ENCODE measurements at regions not wholly inside any gene's neighbourhood (a gene's known extent, or its start where the extent isn't known, plus 50 kb on each side); places are given as distances from the start of the nearest gene placed in this dataset.
"Not testable (repeated sequence)": the region's sequence is repeated elsewhere in the genome, so short reads cannot be mapped to it uniquely, and the experiment has no call there.

- no peak overlapping the region for H3K4me3 ChIP-seq (ENCODE audit: low read length)
- TF ChIP-seq CTCF (IDR thresholded peaks at IDR 0.05; ENCODE audit: insufficient read depth, low read depth, low read length, missing control alignments) = no peak
Observed at GRCh38 chr9:135357863-135358551, 121.6 kb upstream of the PPP1R26 start.

GRCh38 chr9:135358552-135358940, 121.0 kb upstream of the PPP1R26 start:
- no peak overlapping the region for H3K4me3 ChIP-seq (ENCODE audit: low read length)
- no peak for TF ChIP-seq CTCF (IDR thresholded peaks at IDR 0.05; ENCODE audit: insufficient read depth, low read depth, low read length, missing control alignments)
- DNase-seq (ENCODE audit: low read depth) = no peak

More at GRCh38 chr9:135357863-135358551, 121.6 kb upstream of the PPP1R26 start:
- DNase-seq (ENCODE audit: low read depth) = no peak

GRCh38 chr9:135359764-135360163, 119.8 kb upstream of the PPP1R26 start:
- TF ChIP-seq CTCF (IDR thresholded peaks at IDR 0.05; ENCODE audit: insufficient read depth, low read depth, low read length, missing control alignments) = no peak
- H3K4me3 ChIP-seq (ENCODE audit: low read length) = no peak overlapping the region
- no peak for DNase-seq (ENCODE audit: low read depth)

- no peak for TF ChIP-seq CTCF (IDR thresholded peaks at IDR 0.05; ENCODE audit: insufficient read depth, low read depth, low read length, missing control alignments)
- no peak for DNase-seq (ENCODE audit: low read depth)
- H3K4me3 ChIP-seq (ENCODE audit: low read length) = no peak overlapping the region
Observed at GRCh38 chr9:135360617-135361016, 119.0 kb upstream of the PPP1R26 start.

GRCh38 chr9:135361668-135362067, 117.9 kb upstream of the PPP1R26 start:
- not testable (repeated sequence) for DNase-seq (ENCODE audit: low read depth); H3K4me3 ChIP-seq (ENCODE audit: low read length)

- DNase-seq (ENCODE audit: low read depth) = no peak
- TF ChIP-seq CTCF (IDR thresholded peaks at IDR 0.05; ENCODE audit: insufficient read depth, low read depth, low read length, missing control alignments) = no peak
- no peak overlapping the region for H3K4me3 ChIP-seq (ENCODE audit: low read length)
Observed at GRCh38 chr9:135363596-135363995, 116.0 kb upstream of the PPP1R26 start.

- TF ChIP-seq CTCF (IDR thresholded peaks at IDR 0.05; ENCODE audit: insufficient read depth, low read depth, low read length, missing control alignments) = no peak
- H3K4me3 ChIP-seq (ENCODE audit: low read length) = no peak overlapping the region
- no peak for DNase-seq (ENCODE audit: low read depth)
Observed at GRCh38 chr9:135365013-135365768, 114.4 kb upstream of the PPP1R26 start.

All from epithelial cell of esophagus (primary cell).